K562 (cell line): ENCODE measurements at regions not wholly inside any gene's neighbourhood (a gene's known extent, or its start where the extent isn't known, plus 50 kb on each side); places are given as distances from the start of the nearest gene placed in this dataset.

Source experiments
- ARID3B ChIP-seq: fragments of 250-450 bp; sonication (Bioruptor Pico); IDR thresholded peaks from 2 replicates; pipeline ENCODE4 v1.4.0; 2020; ENCODE audit warnings: borderline replicate concordance
- ATF1 ChIP-seq, 2 experiments: fragments of 450-650 bp in 1 of 2; IDR thresholded peaks; 2 replicates each; pipeline ENCODE4 v1.6.1; 2016; ENCODE audit warnings: missing compliant biosample characterization in 1 of 2, missing genetic modification characterization in 1 of 2
- CEBPB ChIP-seq: fragments of 450-650 bp; IDR thresholded peaks from 2 replicates; pipeline ENCODE4 v1.6.1; 2016; ENCODE audit warnings: missing genetic modification characterization, missing compliant biosample characterization
- ETV6 ChIP-seq, 3 experiments: fragments of 150-350 bp in 1 of 3; sonication (generic) in 1 of 3; formaldehyde crosslinking in 1 of 3; IDR thresholded peaks; 2 replicates each; pipeline versions ENCODE4 v1.6.1 to v1.8.0; 2014 to 2022; ENCODE audit warnings: borderline replicate concordance in 2 of 3, low read depth in 2 of 3, antibody characterized with exemption in 1 of 3, low read length in 1 of 3, mild to moderate bottlenecking in 1 of 3, missing genetic modification reagents in 1 of 3
- FIP1L1 ChIP-seq: fragments of 200-400 bp; formaldehyde crosslinking; IDR thresholded peaks from 2 replicates; pipeline ENCODE4 v1.6.1; 2018; ENCODE audit warnings: mild to moderate bottlenecking, low read depth, low read length; ENCODE audit not compliant: poor library complexity, severe bottlenecking
- FUS ChIP-seq: fragments of 200-400 bp; formaldehyde crosslinking; optimal IDR thresholded peaks from 2 replicates; pipeline ENCODE3; 2017; ENCODE audit warnings: low read depth, low read length
- GTF2E2 ChIP-seq: fragments of 200-800 bp; sonication (Bioruptor generic); IDR thresholded peaks from 2 replicates; pipeline ENCODE4 v1.6.1; 2016; ENCODE audit warnings: missing genetic modification characterization, missing compliant biosample characterization
- HINFP ChIP-seq: fragments of 450-650 bp; conservative IDR thresholded peaks from 2 replicates; pipeline ENCODE4 v1.6.1; 2016; ENCODE audit warnings: missing genetic modification characterization, low read depth, mild to moderate bottlenecking, control low read depth, missing compliant biosample characterization
- NFATC3 ChIP-seq: fragments of 450-650 bp; IDR thresholded peaks from 2 replicates; pipeline ENCODE4 v1.6.1; 2017; ENCODE audit warnings: mild to moderate bottlenecking
- NUFIP1 ChIP-seq: fragments of 450-650 bp; IDR thresholded peaks from 2 replicates; pipeline ENCODE4 v1.6.1; 2018; ENCODE audit not compliant: partially characterized antibody
- POLR2AphosphoS5 ChIP-seq: IDR thresholded peaks from 2 replicates; pipeline ENCODE4 v1.6.1; 2011; ENCODE audit warnings: mild to moderate bottlenecking, low read depth, low read length, moderate library complexity; ENCODE audit not compliant: control insufficient read depth, insufficient read depth
- POLR3G ChIP-seq: IDR thresholded peaks from 2 replicates; pipeline ENCODE4 v1.6.1; 2011; ENCODE audit not compliant: insufficient read length, insufficient replicate concordance; ENCODE audit errors: extremely low read depth
- RBBP5 ChIP-seq: fragments of 200-600 bp; sonication (generic); IDR thresholded peaks from 2 replicates; pipeline ENCODE4 v1.6.1; 2012; ENCODE audit warnings: borderline replicate concordance, mild to moderate bottlenecking, low read length, control low read depth, inconsistent platforms; ENCODE audit not compliant: insufficient read depth, poor library complexity, severe bottlenecking
- RNF2 ChIP-seq: sonication (generic); IDR thresholded peaks from 2 replicates; pipeline ENCODE4 v1.6.1; 2016
- SIRT6 ChIP-seq: IDR thresholded peaks from one replicate; pipeline ENCODE4 v1.6.1; 2012; ENCODE audit warnings: low read depth, mild to moderate bottlenecking, control low read depth, inconsistent platforms, low read length, moderate library complexity
- STAT5A ChIP-seq: IDR thresholded peaks from 2 replicates; pipeline ENCODE4 v1.6.1; 2012; ENCODE audit warnings: low read length, inconsistent platforms, borderline replicate concordance
- TAF1 ChIP-seq: IDR thresholded peaks from 2 replicates; pipeline ENCODE4 v1.6.1; 2011; ENCODE audit warnings: mild to moderate bottlenecking, low read length, moderate library complexity; ENCODE audit not compliant: insufficient read depth, control insufficient read depth, severe bottlenecking; ENCODE audit errors: extremely low read depth
- TOE1 ChIP-seq, 2 experiments: fragments of 450-650 bp in 1 of 2; sonication (generic) in 1 of 2; formaldehyde crosslinking in 1 of 2; IDR thresholded peaks; 2 replicates each; pipeline versions ENCODE4 v1.7.1 to v1.8.0; 2016 to 2022; ENCODE audit warnings: borderline replicate concordance in 2 of 2, mild to moderate bottlenecking in 2 of 2, antibody characterized with exemption in 1 of 2, inconsistent platforms in 1 of 2, low read depth in 1 of 2, missing genetic modification reagents in 1 of 2, moderate library complexity in 1 of 2
- ZNF121 ChIP-seq: sonication (generic); formaldehyde crosslinking; conservative IDR thresholded peaks from 2 replicates; pipeline ENCODE4 v1.8.0; 2022; ENCODE audit warnings: missing genetic modification reagents
- ZNF436 ChIP-seq: fragments of 250-450, 450-650 bp; sonication (Bioruptor Pico); formaldehyde crosslinking; IDR thresholded peaks from 2 replicates; pipeline ENCODE4 v1.7.0; 2020; ENCODE audit warnings: mild to moderate bottlenecking
- TF ChIP-seq, protein P1 (sequence below), 2 experiments: fragments of 150-350 bp in 1 of 2; IDR thresholded peaks; 2 replicates each; pipeline ENCODE4 v1.6.1; 2012 to 2016; ENCODE audit warnings: low read depth in 2 of 2, low read length in 2 of 2, mild to moderate bottlenecking in 1 of 2, moderate library complexity in 1 of 2

DNA sequence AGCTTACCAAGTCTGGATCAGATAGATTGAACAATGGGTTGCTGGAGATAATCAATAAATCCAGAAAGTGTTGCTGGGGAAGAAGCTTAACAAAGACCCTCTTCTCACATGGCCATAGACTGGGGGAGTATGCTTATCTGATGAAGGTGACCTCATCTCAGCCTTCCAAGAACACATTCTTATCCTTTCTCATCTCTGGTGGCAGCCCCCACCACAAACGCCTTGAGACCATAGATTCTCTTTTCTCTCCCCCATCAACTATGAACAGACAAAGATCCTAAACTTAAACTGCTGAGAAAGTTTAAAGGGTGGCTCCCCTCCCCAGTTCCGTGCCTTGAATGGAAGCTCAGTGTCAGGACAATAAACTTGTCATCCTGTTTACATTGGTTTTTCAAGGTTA lies 428.7 kb upstream of the TRIB2 start (continued):
- TF ChIP-seq RNF2, result peak; percentile 89; the same call in 1 of the 2 replicates
- TF ChIP-seq HINFP (tag), result no peak
- no peak for TF ChIP-seq ARID3B
- TF ChIP-seq, protein P1, sequence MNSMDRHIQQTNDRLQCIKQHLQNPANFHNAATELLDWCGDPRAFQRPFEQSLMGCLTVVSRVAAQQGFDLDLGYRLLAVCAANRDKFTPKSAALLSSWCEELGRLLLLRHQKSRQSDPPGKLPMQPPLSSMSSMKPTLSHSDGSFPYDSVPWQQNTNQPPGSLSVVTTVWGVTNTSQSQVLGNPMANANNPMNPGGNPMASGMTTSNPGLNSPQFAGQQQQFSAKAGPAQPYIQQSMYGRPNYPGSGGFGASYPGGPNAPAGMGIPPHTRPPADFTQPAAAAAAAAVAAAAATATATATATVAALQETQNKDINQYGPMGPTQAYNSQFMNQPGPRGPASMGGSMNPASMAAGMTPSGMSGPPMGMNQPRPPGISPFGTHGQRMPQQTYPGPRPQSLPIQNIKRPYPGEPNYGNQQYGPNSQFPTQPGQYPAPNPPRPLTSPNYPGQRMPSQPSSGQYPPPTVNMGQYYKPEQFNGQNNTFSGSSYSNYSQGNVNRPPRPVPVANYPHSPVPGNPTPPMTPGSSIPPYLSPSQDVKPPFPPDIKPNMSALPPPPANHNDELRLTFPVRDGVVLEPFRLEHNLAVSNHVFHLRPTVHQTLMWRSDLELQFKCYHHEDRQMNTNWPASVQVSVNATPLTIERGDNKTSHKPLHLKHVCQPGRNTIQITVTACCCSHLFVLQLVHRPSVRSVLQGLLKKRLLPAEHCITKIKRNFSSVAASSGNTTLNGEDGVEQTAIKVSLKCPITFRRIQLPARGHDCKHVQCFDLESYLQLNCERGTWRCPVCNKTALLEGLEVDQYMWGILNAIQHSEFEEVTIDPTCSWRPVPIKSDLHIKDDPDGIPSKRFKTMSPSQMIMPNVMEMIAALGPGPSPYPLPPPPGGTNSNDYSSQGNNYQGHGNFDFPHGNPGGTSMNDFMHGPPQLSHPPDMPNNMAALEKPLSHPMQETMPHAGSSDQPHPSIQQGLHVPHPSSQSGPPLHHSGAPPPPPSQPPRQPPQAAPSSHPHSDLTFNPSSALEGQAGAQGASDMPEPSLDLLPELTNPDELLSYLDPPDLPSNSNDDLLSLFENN (IDR thresholded peaks at IDR 0.05; ENCODE audit: low read depth in 2 of 2, low read length in 2 of 2), result peak in 1 of 2 experiments; percentile 43; a peak in 1 of 4 replicates
- TF ChIP-seq FUS, result no peak
- no peak for TF ChIP-seq RBBP5
- TF ChIP-seq POLR3G, result no peak
- TF ChIP-seq NFATC3, result no peak
- TF ChIP-seq CEBPB, result no peak
- TF ChIP-seq ETV6 (IDR thresholded peaks at IDR 0.05; ENCODE audit: borderline replicate concordance in 1 of 2, low read depth in 2 of 2, low read length in 1 of 2), result no peak
- TF ChIP-seq ETV6 (CRISPR knock-in tag; IDR thresholded peaks at IDR 0.05; ENCODE audit: borderline replicate concordance), result no peak
- no peak for TF ChIP-seq TAF1
- TF ChIP-seq SIRT6, result no peak
- TF ChIP-seq TOE1 (IDR thresholded peaks at IDR 0.05; ENCODE audit: borderline replicate concordance), result no peak
- no peak for TF ChIP-seq TOE1 (CRISPR knock-in tag; IDR thresholded peaks at IDR 0.05; ENCODE audit: borderline replicate concordance, low read depth)
- no peak for TF ChIP-seq NUFIP1
- no peak for TF ChIP-seq GTF2E2
- TF ChIP-seq ZNF436, result no peak
- TF ChIP-seq FIP1L1, result no peak
- TF ChIP-seq ATF1 (CRISPR knock-in tag; IDR thresholded peaks at IDR 0.05), result no peak
- TF ChIP-seq ATF1 (tag; IDR thresholded peaks at IDR 0.05), result peak; percentile 51; the same call in 1 of the 2 replicates
- peak; percentile 89 for TF ChIP-seq STAT5A
- TF ChIP-seq ZNF121 (CRISPR knock-in tag), result no peak
- TF ChIP-seq POLR2AphosphoS5, result peak; percentile 67; the same call in 1 of the 2 replicates
